ENCODE measurements at regions not wholly inside any gene's neighbourhood (a gene's known extent, or its start where the extent isn't known, plus 50 kb on each side); places are given as distances from the start of the nearest gene placed in this dataset.

GRCh38 chr9:3074247-3074646 lies 230.4 kb upstream of the PUM3 start:
- Mint-ChIP-seq H3K27ac (ENCODE audit: low read depth, unreplicated experiment) (no peak overlapping the region), H3K27me3 (ENCODE audit: insufficient read depth, unreplicated experiment) (no peaks in the 10 kb centered on the region), H3K4me3 (ENCODE audit: unreplicated experiment) (no peak overlapping the region), H3K4me1 (ENCODE audit: insufficient read depth, unreplicated experiment) (no peaks in the 10 kb centered on the region), H3K36me3 (ENCODE audit: insufficient read depth, unreplicated experiment) (no peaks in the 10 kb centered on the region), H3K9me3 (ENCODE audit: unreplicated experiment) (no peaks in the 10 kb centered on the region)
- TF ChIP-seq, protein P1, sequence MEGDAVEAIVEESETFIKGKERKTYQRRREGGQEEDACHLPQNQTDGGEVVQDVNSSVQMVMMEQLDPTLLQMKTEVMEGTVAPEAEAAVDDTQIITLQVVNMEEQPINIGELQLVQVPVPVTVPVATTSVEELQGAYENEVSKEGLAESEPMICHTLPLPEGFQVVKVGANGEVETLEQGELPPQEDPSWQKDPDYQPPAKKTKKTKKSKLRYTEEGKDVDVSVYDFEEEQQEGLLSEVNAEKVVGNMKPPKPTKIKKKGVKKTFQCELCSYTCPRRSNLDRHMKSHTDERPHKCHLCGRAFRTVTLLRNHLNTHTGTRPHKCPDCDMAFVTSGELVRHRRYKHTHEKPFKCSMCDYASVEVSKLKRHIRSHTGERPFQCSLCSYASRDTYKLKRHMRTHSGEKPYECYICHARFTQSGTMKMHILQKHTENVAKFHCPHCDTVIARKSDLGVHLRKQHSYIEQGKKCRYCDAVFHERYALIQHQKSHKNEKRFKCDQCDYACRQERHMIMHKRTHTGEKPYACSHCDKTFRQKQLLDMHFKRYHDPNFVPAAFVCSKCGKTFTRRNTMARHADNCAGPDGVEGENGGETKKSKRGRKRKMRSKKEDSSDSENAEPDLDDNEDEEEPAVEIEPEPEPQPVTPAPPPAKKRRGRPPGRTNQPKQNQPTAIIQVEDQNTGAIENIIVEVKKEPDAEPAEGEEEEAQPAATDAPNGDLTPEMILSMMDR (IDR thresholded peaks at IDR 0.05; ENCODE audit: unreplicated experiment) = no peak
- DNase-seq (ENCODE audit: unreplicated experiment) = no peak
- BruUV-seq (replicated peaks) = no TSS peak
- ChIA-PET POLR2A (no interaction called here), CTCF (interaction anchor here (0.6 kb wide), 1 partner anchor 23 kb away, joined by 3 read pairs; no protein-coding TSS in a partner anchor)
- intact Hi-C loops (cut with micrococcal nuclease) = no loop called here

GRCh38 chr9:3066591-3066990 lies 222.7 kb upstream of the PUM3 start:
- no peaks in the 10 kb centered on the region for H3K9me3 Mint-ChIP-seq (ENCODE audit: unreplicated experiment)
- H3K4me3 Mint-ChIP-seq (ENCODE audit: unreplicated experiment) = no peak overlapping the region
- BruUV-seq (replicated peaks) = no TSS peak
- H3K36me3 Mint-ChIP-seq (ENCODE audit: insufficient read depth, unreplicated experiment) = no peaks in the 10 kb centered on the region
- no peak for DNase-seq (ENCODE audit: unreplicated experiment)
- peaks cover 25% of the 10 kb centered on the region for H3K27me3 Mint-ChIP-seq (ENCODE audit: insufficient read depth, unreplicated experiment)
- CTCF ChIA-PET = no interaction called here
- TF ChIP-seq, protein P1 (IDR thresholded peaks at IDR 0.05; ENCODE audit: unreplicated experiment) = no peak
- intact Hi-C loops (cut with micrococcal nuclease) = no loop called here
- no peak overlapping the region for H3K27ac Mint-ChIP-seq (ENCODE audit: low read depth, unreplicated experiment)
- POLR2A ChIA-PET = no interaction called here
- no peaks in the 10 kb centered on the region for H3K4me1 Mint-ChIP-seq (ENCODE audit: insufficient read depth, unreplicated experiment)

GRCh38 chr9:3059781-3060468 lies 216.0 kb upstream of the PUM3 start:
- H3K4me1 Mint-ChIP-seq (ENCODE audit: insufficient read depth, unreplicated experiment) = peaks cover 6% of the 10 kb centered on the region
- H3K27ac Mint-ChIP-seq (ENCODE audit: low read depth, unreplicated experiment) = no peak overlapping the region
- no TSS peak for BruUV-seq (replicated peaks)
- intact Hi-C loops (cut with micrococcal nuclease) = loop anchor here (5.0 kb wide), 1 partner anchor 53 kb away; no protein-coding TSS in a partner anchor
- H3K9me3 Mint-ChIP-seq (ENCODE audit: unreplicated experiment) = no peaks in the 10 kb centered on the region
- H3K4me3 Mint-ChIP-seq (ENCODE audit: unreplicated experiment) = no peak overlapping the region
- DNase-seq (ENCODE audit: unreplicated experiment) = no peak
- TF ChIP-seq, protein P1 (IDR thresholded peaks at IDR 0.05; ENCODE audit: unreplicated experiment) = no peak
- H3K27me3 Mint-ChIP-seq (ENCODE audit: insufficient read depth, unreplicated experiment) = peaks cover 31% of the 10 kb centered on the region
- ChIA-PET POLR2A (no interaction called here), CTCF (no interaction called here)
- no peaks in the 10 kb centered on the region for H3K36me3 Mint-ChIP-seq (ENCODE audit: insufficient read depth, unreplicated experiment)

DNA sequence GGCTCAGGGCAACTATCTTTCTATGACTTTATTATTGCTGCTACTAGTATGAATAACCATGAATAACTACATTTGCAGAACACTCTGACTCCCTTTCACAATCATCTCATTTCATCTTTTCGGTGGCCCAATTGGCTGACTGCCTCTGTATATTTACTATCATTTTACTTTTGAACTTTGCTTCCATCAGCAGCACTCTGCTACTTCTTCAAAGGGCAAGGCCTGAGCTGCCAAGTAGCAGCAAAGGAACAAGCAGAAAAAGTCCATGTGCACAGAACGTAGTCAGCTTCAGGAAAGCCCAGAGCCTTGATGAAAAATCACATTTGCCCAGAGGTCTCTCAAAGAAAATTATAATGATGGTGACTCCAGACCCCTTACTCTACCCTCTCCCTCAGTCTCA lies 214.5 kb upstream of the PUM3 start:
- CTCF ChIA-PET = no interaction called here
- intact Hi-C loops (cut with micrococcal nuclease) = loop anchor here (5.0 kb wide), 1 partner anchor 51 kb away; no protein-coding TSS in a partner anchor
- Mint-ChIP-seq H3K36me3 (ENCODE audit: insufficient read depth, unreplicated experiment) (no peaks in the 10 kb centered on the region), H3K4me3 (ENCODE audit: unreplicated experiment) (no peak overlapping the region), H3K27me3 (ENCODE audit: insufficient read depth, unreplicated experiment) (peaks cover 30% of the 10 kb centered on the region), H3K9me3 (ENCODE audit: unreplicated experiment) (no peaks in the 10 kb centered on the region), H3K4me1 (ENCODE audit: insufficient read depth, unreplicated experiment) (peaks cover 6% of the 10 kb centered on the region), H3K27ac (ENCODE audit: low read depth, unreplicated experiment) (no peak overlapping the region)
- no peak for DNase-seq (ENCODE audit: unreplicated experiment)
- POLR2A ChIA-PET = no interaction called here
- BruUV-seq (replicated peaks) = no TSS peak
- TF ChIP-seq, protein P1 (IDR thresholded peaks at IDR 0.05; ENCODE audit: unreplicated experiment) = no peak

All from MCF 10A (cell line).